Panc1 (cell line): ENCODE measurements at regions not wholly inside any gene's neighbourhood (a gene's known extent, or its start where the extent isn't known, plus 50 kb on each side); places are given as distances from the start of the nearest gene placed in this dataset.

Experiments
- ATAC-seq: fragments of 200-7000 bp; cut with Tn5 transposase; 2 replicates; pipeline ENCODE4 v1.9.1; 2020; ENCODE audit warnings: mild to moderate bottlenecking, moderate library complexity
- BruUV-seq: library from RNA; stranded (reverse); fragments of 400-500 nt; replicated peaks from 2 replicates; lab custom pipeline; 2021; lab: Mats Ljungman, UMichigan
- CTCF ChIA-PET: fragments of 300-600 bp; sonication (Branson Sonifier 250); formaldehyde crosslinking; loops from one replicate; lab custom pipeline; 2022; ENCODE audit warnings: antibody characterized with exemption; lab: Charles Lee
- POLR2A ChIA-PET: fragments of 300-600 bp; sonication (Branson Sonifier 250); formaldehyde crosslinking; loops from one replicate; lab custom pipeline; 2022; ENCODE audit warnings: antibody characterized with exemption; lab: Charles Lee
- DNase-seq: peaks from one replicate; pipeline ENCODE4 v3.0.0-alpha.2; 2010; ENCODE audit warnings: low read depth, low spot score
- H3K27ac ChIP-seq: 2 replicates; pipeline ENCODE4 v1.5.1; 2011; ENCODE audit warnings: mild to moderate bottlenecking, low read length, inconsistent platforms
- H3K27me3 ChIP-seq: fragments of 200-500 bp; sonication (Bioruptor generic); 2 replicates; pipeline ENCODE4 v1.6.0; 2014; ENCODE audit warnings: low read length, inconsistent platforms; ENCODE audit not compliant: control insufficient read depth, insufficient read depth
- H3K36me3 ChIP-seq: fragments of 200-500 bp; sonication (Bioruptor generic); 2 replicates; pipeline ENCODE4 v1.5.1; 2014; ENCODE audit warnings: inconsistent platforms, mild to moderate bottlenecking, low read length, moderate library complexity; ENCODE audit not compliant: control insufficient read depth, insufficient read depth
- H3K4me1 ChIP-seq: 2 replicates; pipeline ENCODE4 v1.5.1; 2011; ENCODE audit warnings: inconsistent platforms, mild to moderate bottlenecking, low read length, moderate library complexity; ENCODE audit not compliant: control insufficient read depth, insufficient read depth
- H3K4me3 ChIP-seq, 2 experiments: 2 replicates each; pipeline ENCODE4 v1.5.1; 2011 to 2012; ENCODE audit warnings: low read depth in 2 of 2, low read length in 2 of 2, mild to moderate bottlenecking in 2 of 2, inconsistent platforms in 1 of 2, moderate library complexity in 1 of 2
- H3K9me3 ChIP-seq: fragments of 200-500 bp; sonication (Bioruptor generic); 2 replicates; pipeline ENCODE4 v1.5.1; 2014; ENCODE audit warnings: low read depth, mild to moderate bottlenecking, inconsistent platforms, low read length, moderate library complexity; ENCODE audit not compliant: control insufficient read depth, insufficient read depth
- CTCF ChIP-seq: fragments of 450-650 bp; IDR thresholded peaks from 2 replicates; pipeline ENCODE4 v1.5.1; 2017; ENCODE audit warnings: mild to moderate bottlenecking
- POLR2AphosphoS5 ChIP-seq: IDR thresholded peaks from 2 replicates; pipeline ENCODE4 v1.6.1; 2012; ENCODE audit warnings: mild to moderate bottlenecking, low read depth, low read length, moderate library complexity
- REST ChIP-seq, 2 experiments: IDR thresholded peaks; 2 replicates each; pipeline ENCODE4 v1.6.1; 2011 to 2012; ENCODE audit warnings: low read depth in 2 of 2, control low read depth in 1 of 2, low read length in 1 of 2, mild to moderate bottlenecking in 1 of 2, moderate library complexity in 1 of 2; ENCODE audit not compliant: insufficient read depth in 1 of 2
- SIN3A ChIP-seq: IDR thresholded peaks from 2 replicates; pipeline ENCODE4 v1.6.1; 2012; ENCODE audit warnings: low read depth, mild to moderate bottlenecking, low read length, moderate library complexity, borderline replicate concordance; ENCODE audit not compliant: insufficient read depth
- TCF7L2 ChIP-seq: IDR thresholded peaks from 2 replicates; pipeline ENCODE4 v1.6.1; 2011; ENCODE audit warnings: mild to moderate bottlenecking, low read depth, low read length, inconsistent platforms
- in situ Hi-C: cut with HindIII; loops from 2 replicates; pipeline ENCODE4 v1.10.0; 2016; ENCODE audit warnings: low sequenced_read_pairs, low pct_unique_long_range_greater_than_20kb
- intact Hi-C: fragments of 100-400 bp; cut with micrococcal nuclease; formaldehyde crosslinking; loops from one replicate; pipeline ENCODE4 v1.10.0; 2022; ENCODE audit not compliant: unreplicated experiment

- ChIA-PET CTCF (no interaction called here), POLR2A (no interaction called here)
- H3K27ac ChIP-seq, result no peak overlapping the region
- DNase-seq (no peak), ATAC-seq (no peak)
- no peaks in the 10 kb centered on the region for H3K27me3 ChIP-seq
- no peaks in the 10 kb centered on the region for H3K9me3 ChIP-seq
- no peaks in the 10 kb centered on the region for H3K4me1 ChIP-seq
- in situ Hi-C loops (no loop called here), intact Hi-C loops (no loop called here)
- no TSS peak for BruUV-seq
- TF ChIP-seq REST (IDR thresholded peaks at IDR 0.05; ENCODE audit: insufficient read depth in 1 of 2, low read depth in 2 of 2, low read length in 1 of 2), result no peak
- no peak for TF ChIP-seq POLR2AphosphoS5
- TF ChIP-seq SIN3A, result no peak
- no peak for TF ChIP-seq TCF7L2
- TF ChIP-seq CTCF, result no peak
- no peak overlapping the region for H3K4me3 ChIP-seq
- no peaks in the 10 kb centered on the region for H3K36me3 ChIP-seq
Measured at GRCh38 chr16:51932317-51932716, 614.6 kb downstream of the TOX3 start.

DNA sequence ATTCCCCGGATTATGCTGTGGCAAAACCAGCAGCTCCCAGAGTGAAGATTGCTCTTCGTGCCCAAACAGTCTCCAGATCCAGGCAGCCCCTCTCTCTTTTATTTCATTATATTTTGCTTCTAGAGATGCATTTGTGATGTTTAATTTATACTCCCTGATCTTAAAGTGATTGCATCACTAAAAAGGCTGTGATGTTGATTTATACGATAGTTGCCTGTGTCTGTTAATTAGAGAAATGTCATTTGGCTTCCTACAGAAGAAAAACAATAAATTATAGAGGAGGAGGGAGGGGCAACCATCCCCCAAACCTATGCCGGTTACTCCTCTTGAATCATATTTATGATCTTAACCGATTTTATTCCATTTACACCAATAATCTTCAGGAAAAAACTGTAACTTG is 615.3 kb downstream of the TOX3 start:
- no peak for ATAC-seq
- Histone ChIP-seq H3K27me3 (no peaks in the 10 kb centered on the region), H3K4me1 (no peaks in the 10 kb centered on the region), H3K4me3 (no peak overlapping the region), H3K36me3 (no peaks in the 10 kb centered on the region), H3K27ac (no peak overlapping the region), H3K9me3 (no peaks in the 10 kb centered on the region)
- in situ Hi-C loops, result no loop called here
- no peak for DNase-seq
- ChIA-PET CTCF (no interaction called here), POLR2A (no interaction called here)
- no peak for TF ChIP-seq POLR2AphosphoS5
- TF ChIP-seq SIN3A, result no peak
- TF ChIP-seq TCF7L2, result no peak
- no peak for TF ChIP-seq REST (IDR thresholded peaks at IDR 0.05; ENCODE audit: insufficient read depth in 1 of 2, low read depth in 2 of 2, low read length in 1 of 2)
- TF ChIP-seq CTCF, result no peak
- intact Hi-C loops, result no loop called here
- BruUV-seq, result no TSS peak
